NT2/D1 (cell line): ENCODE measurements at regions not wholly inside any gene's neighbourhood (a gene's known extent, or its start where the extent isn't known, plus 50 kb on each side); places are given as distances from the start of the nearest gene placed in this dataset.

Experiments
- SUZ12 ChIP-seq: IDR thresholded peaks from 2 replicates; pipeline ENCODE4 v1.6.1; 2011; ENCODE audit not compliant: insufficient read length, insufficient read depth; ENCODE audit errors: extremely low read depth
- YY1 ChIP-seq: IDR thresholded peaks from 2 replicates; pipeline ENCODE4 v1.6.1; 2011; ENCODE audit not compliant: insufficient read length, insufficient read depth
- ZNF274 ChIP-seq: IDR thresholded peaks from 2 replicates; pipeline ENCODE4 v1.6.1; 2011; ENCODE audit warnings: mild to moderate bottlenecking, low read depth, low read length

- no peak for TF ChIP-seq YY1
- TF ChIP-seq SUZ12: no peak
- TF ChIP-seq ZNF274: no peak
Measured at GRCh38 chr13:99750951-99751350, 220.6 kb downstream of the ZIC5 start.
